ENCODE measurements at regions not wholly inside any gene's neighbourhood (a gene's known extent, or its start where the extent isn't known, plus 50 kb on each side); places are given as distances from the start of the nearest gene placed in this dataset.

DNA sequence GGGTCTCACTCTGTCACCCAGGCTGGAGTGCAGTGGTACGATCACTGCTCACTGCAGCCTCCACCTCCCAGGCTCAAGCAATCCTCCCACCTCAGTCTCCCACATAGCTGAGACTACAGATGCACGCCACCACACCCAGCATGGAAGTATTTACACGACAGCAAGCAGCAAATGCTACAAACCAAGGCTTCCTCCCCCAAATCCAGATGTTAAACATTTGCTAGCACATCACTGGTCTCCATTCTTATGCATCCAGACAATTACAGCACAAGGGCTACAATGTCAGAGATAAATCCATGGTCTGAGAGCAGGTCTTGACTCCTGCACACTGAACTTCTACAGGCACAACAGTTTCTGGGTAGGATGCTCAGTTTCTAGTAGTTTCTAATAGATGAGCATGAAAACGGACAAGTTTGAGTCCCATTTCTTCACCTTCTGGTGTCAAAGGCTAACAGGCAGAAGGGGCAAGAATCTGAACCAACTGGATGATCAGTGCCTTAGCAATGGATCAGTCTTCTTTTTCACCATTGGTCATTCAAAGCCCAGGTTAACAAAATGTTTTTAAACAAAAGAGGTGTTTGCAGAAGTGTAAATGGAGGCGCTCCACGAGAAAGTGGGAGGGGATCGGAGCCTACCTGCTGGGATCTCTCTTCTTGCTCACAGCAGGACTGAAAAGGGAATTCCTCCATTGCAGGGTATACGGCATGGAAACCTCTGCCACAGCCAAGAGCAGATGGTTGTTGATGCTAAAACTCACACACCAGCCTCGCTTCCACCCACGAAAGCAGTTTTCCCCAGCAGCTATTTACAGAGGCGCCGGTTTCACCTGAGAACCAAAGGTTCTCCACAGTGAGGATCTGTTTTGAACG is 135.0 kb upstream of the ARL4C start:
- no peak for DNase-seq

DNA sequence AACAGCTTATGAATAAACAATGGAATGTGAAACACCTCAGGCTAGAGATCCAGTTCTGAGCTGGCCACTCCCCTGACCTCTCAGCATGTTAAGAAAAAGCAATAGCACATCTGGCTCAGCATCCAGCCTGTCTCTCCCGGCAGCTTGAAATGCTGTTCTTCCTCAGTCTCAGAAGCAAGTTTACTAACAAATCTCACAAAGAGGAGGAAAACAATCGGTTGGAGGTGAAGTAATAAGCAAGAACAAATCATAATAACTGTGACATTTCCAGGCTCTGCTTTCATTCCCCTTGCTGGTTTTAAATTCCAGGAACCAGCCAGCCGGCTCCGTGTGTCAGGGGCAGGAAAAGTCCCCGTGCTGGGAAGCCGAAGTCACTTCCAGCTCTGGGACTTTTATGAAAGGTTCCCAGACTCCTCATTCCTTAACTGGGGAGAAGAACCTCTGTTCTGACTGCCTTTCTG is 133.9 kb upstream of the ARL4C start:
- no peak for DNase-seq

DNA sequence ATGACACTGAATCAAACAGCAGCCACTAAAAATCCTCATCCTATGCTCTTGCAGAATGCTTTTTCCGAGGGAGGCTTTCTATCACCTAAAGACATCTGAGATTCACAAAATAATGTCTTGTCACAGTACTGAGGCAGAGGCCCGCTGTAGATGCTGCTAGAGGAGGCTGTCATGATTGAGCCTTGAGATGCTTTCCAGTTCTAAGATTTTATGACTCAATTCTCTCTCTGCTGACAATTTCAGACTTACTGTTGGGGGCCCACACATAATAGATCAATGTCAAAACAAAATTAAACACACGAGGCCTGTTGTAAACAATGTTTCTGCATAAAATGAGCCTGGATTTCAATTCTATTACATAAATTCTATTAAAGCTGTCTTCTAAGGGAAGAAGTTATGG is 132.7 kb upstream of the ARL4C start:
- no peak for DNase-seq

DNA sequence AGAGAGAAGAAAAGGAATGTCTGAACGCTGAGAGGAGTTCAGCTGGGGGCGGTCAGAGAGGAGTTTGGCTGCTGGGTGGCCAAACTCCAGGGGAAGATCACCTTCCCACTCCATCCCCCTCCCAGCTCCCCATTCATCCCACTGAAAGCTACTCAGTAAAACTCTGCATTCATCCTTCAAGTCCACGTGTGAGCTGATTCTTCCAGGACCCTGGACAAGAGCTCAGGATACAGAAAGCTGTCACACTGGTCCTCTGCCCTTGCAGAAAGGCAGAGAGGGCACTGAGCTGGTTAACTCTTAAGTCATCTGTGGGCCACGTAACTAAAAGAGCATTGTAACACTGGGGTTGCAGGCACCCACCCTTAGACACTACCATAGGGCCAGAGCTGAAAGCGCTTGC is 132.1 kb upstream of the ARL4C start:
- no peak for DNase-seq

DNA sequence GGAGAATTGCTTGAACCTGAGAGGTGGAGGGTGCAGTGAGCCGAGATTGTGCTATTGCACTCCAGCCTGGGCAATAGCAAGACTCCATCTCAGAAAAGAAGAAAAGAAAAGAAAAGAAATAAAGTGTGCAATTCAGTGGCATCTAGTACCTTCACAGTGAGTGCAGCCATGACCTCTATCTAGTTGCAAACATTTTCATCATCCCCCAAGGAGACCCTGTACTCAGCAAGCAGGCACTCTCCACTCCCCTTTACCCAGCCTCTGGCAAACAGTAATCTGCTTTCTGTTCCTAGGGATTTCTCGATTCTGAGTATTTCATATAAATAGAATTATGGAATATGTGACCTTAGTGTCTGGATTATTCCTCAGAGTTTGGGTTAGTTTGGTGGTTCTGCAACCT is 130.4 kb upstream of the ARL4C start:
- no peak for DNase-seq

DNA sequence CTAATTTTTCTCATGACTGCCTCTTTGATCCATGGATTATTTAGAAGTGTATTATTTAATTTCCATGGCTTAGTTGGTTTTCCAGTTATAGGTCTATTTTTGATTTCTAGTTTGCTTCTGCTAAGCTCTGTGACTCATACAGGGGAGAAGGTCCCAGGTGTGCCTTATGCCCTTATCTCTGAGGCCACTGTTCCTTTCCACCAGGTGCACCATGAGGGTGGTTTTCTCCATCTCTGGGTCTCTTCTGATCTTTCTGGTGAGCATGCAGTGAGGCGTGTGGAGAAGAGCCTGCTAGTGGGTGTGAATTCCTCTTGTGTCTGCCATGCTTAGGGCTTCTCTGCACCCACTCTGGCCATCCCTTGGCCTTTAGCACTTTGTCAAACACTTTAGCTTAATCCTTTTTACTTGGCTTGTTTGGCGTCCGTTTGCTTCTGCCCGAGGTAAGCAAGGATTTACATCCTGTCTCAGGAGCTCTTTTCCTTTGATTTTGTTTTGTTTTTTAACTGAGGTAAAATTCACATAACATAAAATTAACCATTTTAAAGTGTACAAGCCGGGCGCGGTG is 129.8 kb upstream of the ARL4C start:
- DNase-seq, result no peak

DNA sequence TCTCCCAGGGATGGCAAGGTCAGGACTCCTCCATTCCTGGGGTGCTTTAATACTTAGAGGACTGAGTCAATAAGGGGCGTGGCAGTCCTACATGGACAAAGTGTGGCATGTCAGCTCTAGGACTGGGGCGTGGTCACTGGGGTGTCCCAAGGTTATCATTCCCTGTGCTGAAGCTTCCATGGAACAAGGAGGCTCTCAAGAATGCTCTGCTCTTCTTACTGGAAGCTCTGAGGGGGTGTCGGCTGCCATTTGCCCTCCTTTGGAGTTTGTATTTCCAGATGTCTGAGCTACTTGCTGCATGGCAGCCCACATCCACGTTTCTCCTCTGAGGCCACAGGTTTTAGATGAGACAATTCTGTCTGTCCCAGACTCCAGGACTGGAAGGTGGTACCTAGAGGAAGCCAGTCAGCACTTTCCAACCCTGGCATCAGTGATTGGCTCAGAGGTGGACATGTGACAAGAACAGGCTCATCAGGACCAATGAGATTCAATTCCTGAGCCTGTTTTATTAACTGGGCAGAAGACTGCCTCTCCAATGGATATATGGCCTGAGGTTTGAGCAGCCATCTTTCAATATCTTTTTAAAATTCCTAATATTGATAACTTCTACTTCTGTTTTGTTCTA is 128.9 kb upstream of the ARL4C start:
- DNase-seq, result no peak

DNA sequence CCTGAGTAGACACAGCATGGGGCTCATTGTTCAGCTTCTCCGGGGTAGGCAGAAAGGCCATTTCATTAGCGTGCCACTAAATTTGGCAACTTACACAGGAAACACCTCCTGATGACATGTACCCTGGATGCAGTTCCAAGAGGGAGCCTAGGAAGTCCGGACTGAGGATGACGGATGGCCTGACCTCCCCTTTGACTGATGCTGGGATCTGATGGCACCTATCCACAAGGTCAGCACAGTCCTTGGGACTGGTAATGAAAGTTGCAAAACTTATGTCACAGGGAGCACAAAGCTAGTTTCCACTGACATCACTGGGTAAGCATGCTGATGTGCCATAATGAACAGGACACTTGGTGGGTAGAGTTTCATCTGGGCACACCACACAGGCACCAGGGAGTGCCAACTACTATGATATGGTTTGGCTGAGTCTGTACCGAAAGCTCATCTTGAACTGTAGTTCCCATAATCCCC is 126.7 kb upstream of the ARL4C start:
- no peak for DNase-seq

DNA sequence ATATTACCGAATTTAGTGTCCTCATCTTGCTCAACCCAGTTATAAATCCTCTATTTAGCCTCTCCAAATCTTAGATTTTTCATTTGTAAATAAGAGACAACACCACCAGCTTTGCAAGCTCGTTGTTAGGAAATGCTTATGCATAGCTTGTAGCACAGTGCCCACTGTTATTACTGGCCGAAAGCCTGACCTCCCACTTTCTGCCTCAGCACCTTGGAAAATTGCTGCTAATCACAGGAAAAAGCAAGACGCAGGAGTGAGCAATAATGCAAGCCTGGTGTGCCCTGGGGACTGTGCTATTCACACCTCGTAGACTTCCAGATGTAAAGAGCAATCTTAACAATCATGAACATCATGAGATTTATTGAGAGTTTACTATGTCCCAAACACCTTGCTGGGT is 124.2 kb upstream of the ARL4C start:
- DNase-seq, result no peak

DNA sequence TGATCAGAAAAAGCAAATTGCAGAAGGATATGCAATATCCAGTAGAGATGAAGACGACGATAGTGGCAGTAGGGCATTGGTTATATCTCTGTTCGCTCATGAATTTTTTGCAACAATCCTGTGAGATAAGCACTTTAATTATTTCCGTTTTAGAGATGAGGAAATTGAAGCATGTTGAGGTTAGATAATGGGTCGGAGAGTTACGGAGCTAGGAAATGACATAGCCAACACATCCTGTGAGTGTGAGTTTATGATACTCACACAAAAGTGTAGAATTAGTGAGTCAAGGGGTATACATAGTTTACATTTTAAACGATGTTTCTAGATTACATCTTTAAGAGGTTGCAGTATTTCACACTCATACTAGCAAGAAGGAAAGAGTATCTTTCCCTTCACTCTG is 123.1 kb upstream of the ARL4C start:
- DNase-seq, result no peak

DNA sequence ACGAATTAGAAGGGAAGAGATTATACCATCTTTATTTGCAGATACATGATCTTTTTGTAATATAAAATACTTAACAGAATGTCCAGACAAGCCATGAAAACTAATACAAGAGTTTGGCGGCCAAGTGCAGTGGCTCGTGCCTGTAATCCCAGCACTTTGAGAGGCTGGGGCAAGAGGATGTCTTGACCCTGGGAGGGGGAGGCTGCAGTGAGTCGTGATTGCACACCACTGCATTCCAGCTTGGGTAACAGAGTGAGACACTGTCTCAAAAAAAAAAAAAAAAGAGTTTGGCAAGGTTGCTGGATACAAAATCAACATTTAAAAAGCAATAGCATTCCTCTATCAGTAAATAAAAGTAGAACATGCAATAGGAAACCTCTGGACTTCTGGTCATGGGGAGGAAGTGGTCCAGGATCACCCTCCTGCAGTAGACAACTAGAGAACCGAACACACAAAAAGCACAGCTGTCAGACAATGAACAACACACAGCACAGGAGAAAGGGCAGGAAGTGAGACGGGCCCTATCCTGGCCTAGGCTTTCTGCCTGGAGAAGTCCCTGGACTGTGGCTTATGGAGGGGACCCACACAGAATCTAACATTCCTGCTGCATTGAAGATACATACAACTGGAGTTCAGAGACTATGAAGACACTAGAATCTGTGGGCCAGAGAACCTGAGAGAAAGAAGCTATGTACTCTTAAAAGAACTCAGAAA is 118.9 kb upstream of the ARL4C start:
- no peak for DNase-seq

DNA sequence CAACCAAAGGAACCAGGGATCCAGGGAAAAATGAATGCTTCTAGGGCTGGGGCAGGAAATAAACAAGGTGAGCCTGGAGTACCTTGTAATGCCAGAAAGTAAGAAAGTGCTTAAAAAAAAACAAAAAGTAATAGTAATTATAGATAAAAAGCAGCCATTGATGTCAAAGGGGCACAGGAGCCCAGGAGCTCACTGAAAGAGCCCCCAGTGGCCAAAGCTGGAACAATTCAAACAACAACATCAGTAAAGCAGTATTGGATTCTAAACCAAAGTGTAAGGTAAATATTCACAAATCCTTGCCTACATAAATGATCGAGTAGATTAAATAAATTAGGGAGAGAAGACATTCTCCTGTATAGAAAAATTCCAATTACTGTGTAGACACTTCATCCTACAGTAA is 114.3 kb upstream of the ARL4C start:
- no peak for DNase-seq

DNA sequence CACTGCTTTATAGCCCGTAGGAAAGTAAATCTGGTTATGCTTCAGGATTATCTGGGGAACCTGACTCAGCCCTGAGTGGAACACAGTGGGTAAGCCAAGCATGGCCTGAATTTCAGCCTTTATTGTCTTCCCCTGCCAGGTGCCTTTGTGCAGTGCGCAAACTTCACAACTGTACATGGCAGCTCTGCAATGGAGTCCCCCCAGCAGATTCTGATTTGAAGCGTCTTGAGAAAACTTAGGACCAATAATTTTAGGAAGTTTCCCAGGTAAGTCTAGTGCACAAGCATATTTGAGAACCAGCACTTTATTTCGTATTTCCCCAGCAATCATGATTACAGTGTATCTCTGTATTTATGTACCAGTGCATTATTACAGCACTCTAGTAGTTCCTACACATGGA is 112.1 kb upstream of the ARL4C start:
- no peak for DNase-seq

DNA sequence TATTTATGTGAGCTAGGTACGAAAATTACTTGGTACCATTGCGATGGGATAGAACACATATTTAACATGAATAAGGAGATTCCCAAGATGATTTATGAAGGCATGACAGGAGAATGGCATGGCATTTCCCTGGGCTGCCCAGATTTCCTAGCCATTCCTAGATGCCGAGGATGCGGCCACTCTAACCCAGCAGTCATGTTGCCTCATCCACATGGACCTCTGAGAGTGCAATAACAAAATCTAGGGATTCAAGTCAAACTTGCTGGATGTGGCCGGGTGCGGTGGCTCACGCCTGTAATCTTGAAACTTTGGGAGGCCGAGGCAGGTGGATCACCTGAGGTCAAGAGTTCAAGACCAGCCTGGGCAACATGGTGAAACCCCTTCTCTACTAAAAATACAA is 110.8 kb upstream of the ARL4C start:
- no peak for DNase-seq

DNA sequence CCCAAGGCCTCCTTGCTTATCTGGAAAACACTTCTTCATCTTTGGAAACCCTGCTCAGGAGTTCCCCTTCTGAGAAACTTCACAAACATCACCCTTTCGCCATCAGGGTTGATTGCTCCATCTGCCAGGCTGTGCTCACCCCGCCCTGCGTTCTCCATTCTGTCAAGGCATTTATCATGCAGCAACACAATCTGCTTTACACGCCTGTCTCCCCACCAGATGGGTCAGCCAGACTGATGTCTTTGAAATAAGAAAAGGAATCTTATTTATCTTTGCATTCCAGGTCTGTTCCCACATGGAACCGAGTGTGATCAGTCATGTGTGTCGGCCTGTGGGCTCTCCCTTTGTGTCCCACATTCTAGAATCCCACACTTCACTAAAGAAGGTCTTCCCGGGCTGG is 110.0 kb upstream of the ARL4C start:
- no peak for DNase-seq

DNA sequence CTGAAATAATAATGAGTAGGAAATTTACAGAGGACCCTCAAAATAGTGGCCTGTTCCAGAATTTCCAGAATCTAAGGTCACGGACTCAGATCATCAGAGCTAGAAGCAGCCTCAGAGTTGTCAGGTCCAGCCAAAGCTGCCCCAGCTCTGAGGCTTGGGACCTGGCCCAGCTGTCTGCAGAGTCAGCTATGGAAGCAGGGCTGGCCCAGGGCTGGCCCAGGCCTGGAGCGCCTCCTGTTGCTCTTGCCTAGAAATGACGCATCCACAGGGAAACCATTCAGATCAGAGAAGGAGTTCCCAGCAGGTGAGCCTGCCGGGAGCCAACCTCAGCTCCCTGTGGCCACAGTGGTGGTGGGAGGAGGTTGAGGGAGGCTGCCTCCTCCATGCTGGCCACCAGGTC is 106.7 kb upstream of the ARL4C start:
- DNase-seq, result no peak

DNA sequence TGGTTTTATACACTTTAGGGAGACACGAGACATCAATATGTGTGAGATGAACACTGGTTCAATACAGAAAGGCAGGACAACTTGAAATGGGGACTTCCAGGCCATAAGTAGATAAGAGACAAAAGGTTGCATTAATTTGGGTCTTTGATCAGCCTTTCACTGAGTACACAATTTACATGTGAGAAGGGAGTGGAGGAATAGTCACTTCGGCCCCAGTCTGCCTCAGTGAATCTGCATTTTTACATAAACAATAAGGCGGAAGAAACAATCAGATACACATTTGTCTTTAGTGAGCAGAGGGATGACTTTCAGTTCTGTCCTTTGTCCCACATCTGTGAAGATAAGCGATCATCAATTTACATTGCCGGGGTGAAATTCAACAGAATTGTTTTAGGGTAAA is 104.3 kb upstream of the ARL4C start:
- DNase-seq, result no peak

DNA sequence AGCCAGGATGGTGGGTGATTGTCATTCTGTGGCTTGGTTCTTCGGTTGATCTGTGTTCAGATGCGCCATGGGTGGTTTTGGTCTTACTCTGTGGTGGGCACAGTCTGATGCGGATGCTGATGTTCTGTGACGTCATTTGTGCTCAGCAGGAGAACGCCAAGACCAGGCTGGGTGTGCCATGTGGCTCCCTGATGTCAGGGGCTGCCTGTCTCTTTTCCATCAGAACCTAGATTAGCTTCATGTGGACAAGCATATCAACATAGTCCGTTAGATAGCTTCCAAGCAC is 100.6 kb upstream of the ARL4C start:
- DNase-seq, result no peak

DNA sequence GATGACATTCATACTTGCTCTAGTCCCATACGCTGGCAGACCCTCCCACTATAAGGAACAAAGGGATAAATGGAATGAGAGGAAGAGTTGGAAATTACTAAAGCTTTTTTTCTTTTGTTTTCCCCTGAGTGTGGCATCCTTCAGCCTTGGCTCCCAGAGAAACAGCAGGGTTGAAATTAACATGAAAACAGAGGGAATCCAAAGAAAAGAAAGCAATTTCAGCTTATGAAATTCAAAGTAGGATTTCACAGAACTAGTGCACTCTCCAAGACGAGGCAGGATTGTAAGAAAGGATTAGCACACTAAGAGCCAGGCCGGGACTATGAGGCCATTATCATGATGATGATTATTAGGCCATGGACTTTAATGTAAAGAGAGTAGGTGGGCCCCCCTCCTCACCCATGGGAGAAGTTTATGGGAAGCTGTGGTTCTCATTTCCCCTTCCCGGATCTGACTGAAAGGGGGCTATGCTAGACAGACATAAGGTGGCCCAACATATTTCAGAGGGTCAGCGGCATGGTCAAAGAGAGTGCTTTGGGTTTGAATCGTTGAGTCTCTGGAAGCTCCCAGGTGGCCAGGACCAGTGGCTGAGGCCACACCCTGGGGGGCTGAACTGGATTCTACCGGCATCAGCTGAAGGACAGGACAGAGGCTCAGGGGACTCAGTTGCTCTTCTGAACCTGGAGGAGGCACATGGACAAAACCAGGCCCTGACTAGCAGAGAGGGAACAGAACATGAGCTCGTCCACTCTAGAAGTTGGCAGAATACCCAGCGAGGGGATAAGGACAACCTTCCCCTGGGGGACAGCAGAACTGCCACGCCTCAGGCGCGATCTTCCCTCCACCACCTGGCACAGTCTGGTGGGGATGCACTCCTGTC is 100.1 kb upstream of the ARL4C start:
- DNase-seq, result no peak

DNA sequence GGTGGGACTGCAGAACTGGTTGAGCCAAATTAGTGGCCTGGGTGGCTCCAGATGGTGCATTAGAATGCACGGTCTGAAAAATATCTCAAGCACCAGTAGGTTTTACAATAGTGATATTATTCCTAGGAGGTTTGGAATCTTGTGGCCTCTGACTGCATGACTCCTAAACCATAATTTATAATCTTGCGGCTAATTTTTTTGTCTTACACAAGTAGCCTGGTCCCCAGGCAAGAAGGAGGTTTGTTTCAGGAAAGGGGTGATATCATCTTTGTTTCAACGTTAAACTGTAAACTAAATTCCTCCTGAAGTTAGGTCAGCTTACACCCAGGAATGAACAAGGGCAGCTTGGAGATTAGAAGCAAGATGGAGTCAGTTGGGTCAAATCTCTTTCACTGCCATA is 98.9 kb upstream of the ARL4C start:
- no peak for DNase-seq

DNA sequence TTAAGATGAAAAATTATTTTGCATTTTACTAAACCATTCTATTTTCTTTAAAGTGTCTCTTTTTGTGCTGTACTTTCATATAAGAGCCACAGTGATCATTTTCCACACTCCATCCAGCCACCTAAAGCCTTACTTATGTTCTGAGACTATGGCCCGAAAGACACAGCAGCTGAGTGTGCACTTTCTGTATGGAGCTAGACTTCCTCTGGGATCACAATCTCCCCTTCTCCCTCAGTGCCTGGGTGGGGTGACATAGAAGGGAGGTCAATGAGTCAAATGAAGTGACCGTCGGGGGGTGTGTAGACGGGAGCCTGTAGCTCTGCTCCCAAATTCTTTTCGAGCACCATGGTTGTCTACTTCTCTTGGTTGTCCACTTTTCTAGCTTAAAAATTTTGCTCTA is 97.8 kb upstream of the ARL4C start:
- no peak for DNase-seq

DNA sequence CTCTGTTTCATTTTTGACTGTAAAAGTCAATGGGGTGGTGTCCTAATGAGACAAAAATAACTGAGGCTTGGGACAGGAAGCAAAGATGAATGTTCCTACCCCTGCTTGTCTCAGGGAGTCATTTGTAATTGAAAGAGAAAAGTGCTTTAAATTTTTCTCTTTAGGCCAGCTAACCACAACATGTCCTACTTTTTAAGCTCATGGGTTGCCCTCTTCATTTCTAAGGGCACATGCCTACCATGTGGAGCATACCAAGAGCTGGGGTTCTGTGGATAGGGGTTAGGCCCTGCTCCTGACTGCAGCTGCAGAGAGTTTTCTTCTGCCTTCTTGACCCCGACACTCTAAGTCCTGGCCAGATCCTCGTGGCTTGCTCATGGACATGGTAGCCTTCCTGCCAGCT is 96.8 kb upstream of the ARL4C start:
- no peak for DNase-seq

DNA sequence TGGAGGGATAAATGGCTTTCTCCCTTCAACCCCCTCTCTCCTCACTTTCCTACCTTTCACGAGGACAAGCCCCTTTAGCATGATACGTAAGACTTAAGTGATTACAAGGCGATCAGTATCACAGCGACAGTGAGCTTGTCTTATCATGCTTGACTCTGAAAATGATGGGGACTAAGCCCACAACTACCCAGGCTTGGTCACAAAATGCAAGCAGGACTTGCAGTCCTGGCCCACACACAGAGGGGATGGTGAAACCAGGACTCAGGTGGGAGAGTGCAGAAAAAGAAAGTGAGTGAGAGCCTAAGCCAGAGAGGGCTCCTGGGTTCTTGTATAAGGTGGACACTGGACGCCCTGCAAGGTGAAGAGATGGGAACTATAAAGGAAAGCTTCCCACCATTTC is 95.7 kb upstream of the ARL4C start:
- no peak for DNase-seq

Data from activated T-cell treated with anti-CD3 and anti-CD28 coated beads for 4 hours (primary cell).